ENCODE measurements at regions not wholly inside any gene's neighbourhood (a gene's known extent, or its start where the extent isn't known, plus 50 kb on each side); places are given as distances from the start of the nearest gene placed in this dataset.

- in situ Hi-C loops (cut with HindIII; ENCODE audit: low sequenced_read_pairs): no loop called here
- DNase-seq (ENCODE audit: low read depth, low spot score): no peak
- H3K4me3 ChIP-seq (ENCODE audit: low read depth, low read length): no peak overlapping the region
- TF ChIP-seq CTCF (IDR thresholded peaks at IDR 0.05; ENCODE audit: low read depth, low read length): no peak
Observed at GRCh38 chr2:188665727-188666304, 308.4 kb upstream of the COL3A1 start.

- no peak overlapping the region for H3K4me3 ChIP-seq (ENCODE audit: low read depth, low read length)
- no peak for TF ChIP-seq CTCF (IDR thresholded peaks at IDR 0.05; ENCODE audit: low read depth, low read length)
- in situ Hi-C loops (cut with HindIII; ENCODE audit: low sequenced_read_pairs): no loop called here
- DNase-seq (ENCODE audit: low read depth, low spot score): no peak
Observed at GRCh38 chr2:188666503-188666902, 307.7 kb upstream of the COL3A1 start.

- H3K4me3 ChIP-seq (ENCODE audit: low read depth, low read length): no peak overlapping the region
- peak; percentile 97 for DNase-seq (ENCODE audit: low read depth, low spot score)
- TF ChIP-seq CTCF (IDR thresholded peaks at IDR 0.05; ENCODE audit: low read depth, low read length): no peak
- in situ Hi-C loops (cut with HindIII; ENCODE audit: low sequenced_read_pairs): no loop called here
Observed at GRCh38 chr2:188668017-188668680, 306.0 kb upstream of the COL3A1 start.

- H3K4me3 ChIP-seq (ENCODE audit: low read depth, low read length): no peak overlapping the region
- no peak for TF ChIP-seq CTCF (IDR thresholded peaks at IDR 0.05; ENCODE audit: low read depth, low read length)
- in situ Hi-C loops (cut with HindIII; ENCODE audit: low sequenced_read_pairs): no loop called here
- DNase-seq (ENCODE audit: low read depth, low spot score): peak; percentile 72
Observed at GRCh38 chr2:188675391-188676009, 298.7 kb upstream of the COL3A1 start.

GRCh38 chr2:188676010-188676400 is 298.2 kb upstream of the COL3A1 start:
- in situ Hi-C loops (cut with HindIII; ENCODE audit: low sequenced_read_pairs): no loop called here
- DNase-seq (ENCODE audit: low read depth, low spot score): peak; percentile 63

DNA sequence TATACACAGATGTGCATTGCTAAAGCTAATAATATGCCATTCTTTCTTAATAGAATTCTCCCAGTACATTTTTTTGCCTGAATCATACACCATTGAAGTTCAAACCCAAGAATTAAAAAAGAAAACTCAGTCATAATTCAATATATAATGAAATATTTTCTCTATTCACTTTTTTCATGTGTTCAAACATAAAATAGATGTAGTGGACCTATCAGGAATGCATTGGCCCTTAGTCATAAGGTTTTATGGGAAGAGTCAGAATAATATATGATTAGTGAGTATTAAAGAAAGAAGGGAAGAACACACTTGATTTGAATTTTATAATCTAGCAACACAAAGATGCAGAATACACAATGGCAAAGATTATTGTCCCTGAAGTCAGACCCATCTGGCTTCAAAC is 297.0 kb upstream of the COL3A1 start:
- no peak for TF ChIP-seq CTCF (IDR thresholded peaks at IDR 0.05; ENCODE audit: low read depth, low read length)
- in situ Hi-C loops (cut with HindIII; ENCODE audit: low sequenced_read_pairs): no loop called here
- DNase-seq (ENCODE audit: low read depth, low spot score): no peak
- no peak overlapping the region for H3K4me3 ChIP-seq (ENCODE audit: low read depth, low read length)

More at GRCh38 chr2:188676010-188676400, 298.2 kb upstream of the COL3A1 start:
- H3K4me3 ChIP-seq (ENCODE audit: low read depth, low read length): no peak overlapping the region
- no peak for TF ChIP-seq CTCF (IDR thresholded peaks at IDR 0.05; ENCODE audit: low read depth, low read length)
